COLO668 (cell line): ENCODE measurements at regions not wholly inside any gene's neighbourhood (a gene's known extent, or its start where the extent isn't known, plus 50 kb on each side); places are given as distances from the start of the nearest gene placed in this dataset.

ENCODE experiments used
- DNase-seq: peaks from one replicate; lab custom pipeline; 2025; ENCODE audit not compliant: unreplicated experiment; lab: John Stamatoyannopoulos, UW

- DNase-seq, result no peak
Measured at GRCh38 chr18:66676699-66677098, 72.8 kb upstream of the CDH19 start.

GRCh38 chr18:66674286-66674685 lies 70.4 kb upstream of the CDH19 start:
- DNase-seq, result no peak

- DNase-seq, result no peak
Measured at GRCh38 chr18:66668706-66669105, 64.8 kb upstream of the CDH19 start.

- no peak for DNase-seq
Measured at GRCh38 chr18:66662632-66663031, 58.7 kb upstream of the CDH19 start.

GRCh38 chr18:66655407-66655806 lies 51.5 kb upstream of the CDH19 start:
- no peak for DNase-seq
